Glutamatergic neuron (in vitro differentiated cells): ENCODE measurements at regions not wholly inside any gene's neighbourhood (a gene's known extent, or its start where the extent isn't known, plus 50 kb on each side); places are given as distances from the start of the nearest gene placed in this dataset.

ENCODE experiments used
- DNase-seq: peaks from one replicate; pipeline ENCODE4 v3.0.0; 2022
- H3K27ac Mint-ChIP-seq: one replicate; pipeline ENCODE4 v1.8.0; 2020; ENCODE audit warnings: mild to moderate bottlenecking, mixed read lengths, inconsistent platforms; ENCODE audit not compliant: unreplicated experiment
- H3K27me3 Mint-ChIP-seq: one replicate; pipeline ENCODE4 v1.8.0; 2020; ENCODE audit warnings: mild to moderate bottlenecking, moderate library complexity, mixed read lengths, inconsistent platforms; ENCODE audit not compliant: unreplicated experiment
- H3K36me3 Mint-ChIP-seq: one replicate; pipeline ENCODE4 v1.8.0; 2020; ENCODE audit warnings: mild to moderate bottlenecking, mixed read lengths, inconsistent platforms; ENCODE audit not compliant: unreplicated experiment
- H3K4me1 Mint-ChIP-seq: one replicate; pipeline ENCODE4 v1.8.0; 2020; ENCODE audit warnings: mild to moderate bottlenecking, low read depth, mixed read lengths, inconsistent platforms; ENCODE audit not compliant: unreplicated experiment
- H3K4me3 Mint-ChIP-seq: one replicate; pipeline ENCODE4 v1.8.0; 2020; ENCODE audit warnings: mild to moderate bottlenecking, mixed read lengths, inconsistent platforms; ENCODE audit not compliant: unreplicated experiment
- H3K9me3 Mint-ChIP-seq: one replicate; pipeline ENCODE4 v1.8.0; 2020; ENCODE audit warnings: mild to moderate bottlenecking, moderate library complexity, mixed read lengths, inconsistent platforms; ENCODE audit not compliant: unreplicated experiment
- CTCF ChIP-seq: fragments of 200-600 bp; sonication (generic); IDR thresholded peaks from one replicate; pipeline ENCODE4 v1.5.0; 2021; ENCODE audit not compliant: partially characterized antibody, unreplicated experiment

- no peaks in the 10 kb centered on the region for H3K36me3 Mint-ChIP-seq
Measured at GRCh38 chr12:24081606-24082005, 132.1 kb upstream of the SOX5 start.

GRCh38 chr12:24081092-24081529 lies 131.6 kb upstream of the SOX5 start:
- H3K4me1 Mint-ChIP-seq, result no peaks in the 10 kb centered on the region
- H3K36me3 Mint-ChIP-seq, result no peaks in the 10 kb centered on the region
- no peak overlapping the region for H3K4me3 Mint-ChIP-seq
- H3K9me3 Mint-ChIP-seq, result no peaks in the 10 kb centered on the region
- H3K27ac Mint-ChIP-seq, result no peak overlapping the region
- no peak for TF ChIP-seq CTCF
- no peaks in the 10 kb centered on the region for H3K27me3 Mint-ChIP-seq
- DNase-seq, result no peak

More at GRCh38 chr12:24081606-24082005, 132.1 kb upstream of the SOX5 start:
- TF ChIP-seq CTCF, result no peak
- DNase-seq, result no peak
- H3K27me3 Mint-ChIP-seq, result no peaks in the 10 kb centered on the region
- no peak overlapping the region for H3K4me3 Mint-ChIP-seq
- H3K9me3 Mint-ChIP-seq, result no peaks in the 10 kb centered on the region
- H3K27ac Mint-ChIP-seq, result no peak overlapping the region
- H3K4me1 Mint-ChIP-seq, result no peaks in the 10 kb centered on the region

- Mint-ChIP-seq H3K36me3 (no peaks in the 10 kb centered on the region), H3K27ac (no peak overlapping the region), H3K9me3 (no peaks in the 10 kb centered on the region), H3K27me3 (no peaks in the 10 kb centered on the region), H3K4me1 (no peaks in the 10 kb centered on the region), H3K4me3 (no peak overlapping the region)
- TF ChIP-seq CTCF, result no peak
- no peak for DNase-seq
Measured at GRCh38 chr12:24080465-24080864, 131.0 kb upstream of the SOX5 start.

GRCh38 chr12:24079083-24079482 lies 129.6 kb upstream of the SOX5 start:
- no peak for DNase-seq
- no peaks in the 10 kb centered on the region for H3K36me3 Mint-ChIP-seq
- H3K4me3 Mint-ChIP-seq, result no peak overlapping the region
- no peak for TF ChIP-seq CTCF
- H3K9me3 Mint-ChIP-seq, result no peaks in the 10 kb centered on the region
- H3K4me1 Mint-ChIP-seq, result no peaks in the 10 kb centered on the region
- no peaks in the 10 kb centered on the region for H3K27me3 Mint-ChIP-seq
- H3K27ac Mint-ChIP-seq, result no peak overlapping the region

GRCh38 chr12:24078318-24078765 lies 128.9 kb upstream of the SOX5 start:
- Mint-ChIP-seq H3K4me1 (no peaks in the 10 kb centered on the region), H3K36me3 (no peaks in the 10 kb centered on the region)
- DNase-seq, result no peak

More at GRCh38 chr12:24078318-24078765, 128.9 kb upstream of the SOX5 start:
- no peaks in the 10 kb centered on the region for H3K9me3 Mint-ChIP-seq
- no peak for TF ChIP-seq CTCF
- H3K27ac Mint-ChIP-seq, result no peak overlapping the region
- H3K4me3 Mint-ChIP-seq, result no peak overlapping the region
- no peaks in the 10 kb centered on the region for H3K27me3 Mint-ChIP-seq
